Esophagus squamous epithelium (tissue), 5 donors: ENCODE measurements at regions not wholly inside any gene's neighbourhood (a gene's known extent, or its start where the extent isn't known, plus 50 kb on each side); places are given as distances from the start of the nearest gene placed in this dataset.
A peak's percentile ranks its signal among the peaks of the same experiment; 100 is the strongest.
"Not testable (repeated sequence)": the region's sequence is repeated elsewhere in the genome, so short reads cannot be mapped to it uniquely, and the experiment has no call there.

Experiments
- DNase-seq: peaks from one replicate; lab custom pipeline; 2025; lab: John Stamatoyannopoulos, UW
- H3K27ac ChIP-seq, 4 donors: fragments of 200-600 bp; sonication (generic); one replicate each; pipeline ENCODE4 v1.5.1; 2016 to 2019; ENCODE audit warnings: mild to moderate bottlenecking in 1 of 4
- H3K27me3 ChIP-seq, 4 donors: fragments of 200-600 bp; sonication (generic); 1 replicate in 3 of 4; 2 replicates in 1 of 4; pipeline versions ENCODE4 v1.5.1 to v1.6.0; 2017 to 2021; ENCODE audit warnings: antibody characterized with exemption in 1 of 4
- H3K36me3 ChIP-seq, 3 donors: fragments of 200-600 bp; sonication (generic); one replicate each; pipeline ENCODE4 v1.5.1; 2016 to 2019
- H3K4me1 ChIP-seq, 3 donors: fragments of 200-600 bp; sonication (generic); one replicate each; pipeline ENCODE4 v1.5.1; 2017 to 2019
- H3K4me3 ChIP-seq, 4 donors: fragments of 200-600 bp; sonication (generic); 1 replicate in 3 of 4; 2 replicates in 1 of 4; pipeline ENCODE4 v1.5.1; 2016 to 2019; ENCODE audit warnings: mild to moderate bottlenecking in 2 of 4, moderate library complexity in 1 of 4
- H3K9me3 ChIP-seq, 3 donors: fragments of 200-600 bp; sonication (generic); one replicate each; pipeline ENCODE4 v1.5.1; 2016 to 2019
- POLR2A ChIP-seq, 4 donors: fragments of 450-650 bp; IDR thresholded peaks; one replicate each; pipeline ENCODE4 v1.6.1; 2017; ENCODE audit warnings: antibody characterized with exemption in 4 of 4, mild to moderate bottlenecking in 4 of 4, moderate library complexity in 3 of 4
- WGBS, 2 donors: methylation state at CpG; one replicate each; pipeline ENCODE4 v1.1.5; 2018; 5-methylcytosine and 5-hydroxymethylcytosine counted together
- intact Hi-C: fragments of 100-400 bp; cut with DNase I; formaldehyde crosslinking; loops from one replicate; pipeline ENCODE4 v1.15.0; 2022
- TF ChIP-seq, protein P1 (sequence below), 6 experiments: fragments of 450-650 bp in 4 of 6; fragments of 200-600 bp in 2 of 6; sonication (generic) in 2 of 6; IDR thresholded peaks; one replicate each; pipeline ENCODE4 v1.5.1; 2016 to 2019; ENCODE audit warnings: antibody characterized with exemption in 6 of 6, mild to moderate bottlenecking in 4 of 6, moderate library complexity in 4 of 6
- donor health status: DM: yes; HTN: yes; CAD: no.

GRCh38 chr9:64813072-64813471 lies 471.9 kb downstream of the FOXD4L5 start:
- H3K36me3 ChIP-seq, H3K27ac ChIP-seq, H3K4me3 ChIP-seq, H3K4me1 ChIP-seq, H3K27me3 ChIP-seq, DNase-seq, H3K9me3 ChIP-seq, intact Hi-C loops: not testable (repeated sequence)

GRCh38 chr9:64778667-64779066 lies 506.3 kb downstream of the FOXD4L5 start:
- H3K9me3 ChIP-seq, H3K36me3 ChIP-seq, H3K4me1 ChIP-seq, intact Hi-C loops, H3K27ac ChIP-seq, H3K4me3 ChIP-seq, DNase-seq: not testable (repeated sequence)
- 90% methylated on average over 3 of the region's 3 CpGs; no CpG with 5 or more reads in 1 of the 2 donors for WGBS, 2 donors
- H3K27me3 ChIP-seq: peaks cover 0 to 23% (median 0%) of the 10 kb centered on the region in 4 donors

DNA sequence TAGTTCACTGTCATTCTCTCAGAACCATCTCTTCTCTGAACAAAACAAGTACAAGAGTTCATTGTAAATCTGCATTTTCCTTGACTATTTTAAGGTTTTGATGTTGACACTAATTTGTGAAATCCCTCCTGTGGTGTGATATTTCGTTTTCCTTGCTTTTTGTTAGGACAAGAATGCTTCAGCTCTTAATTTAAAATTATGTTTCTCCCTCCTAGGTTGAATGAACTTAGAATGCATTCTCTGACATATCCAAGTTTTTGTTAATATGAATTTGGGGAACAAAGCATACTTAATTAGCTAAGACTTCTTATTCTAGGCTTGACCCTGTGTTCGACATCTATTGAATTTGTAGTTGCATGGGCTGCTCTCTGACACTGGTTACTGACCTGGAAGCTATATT lies 508.7 kb downstream of the FOXD4L5 start:
- H3K27ac ChIP-seq, intact Hi-C loops: not testable (repeated sequence)
- WGBS, 2 donors: 60% methylated on average over 1 of the region's 2 CpGs; no CpG with 5 or more reads in 1 of the 2 donors

GRCh38 chr9:64774813-64775793 lies 509.9 kb downstream of the FOXD4L5 start:
- peak overlapping the region; percentile 36 to 58 (median 44) for H3K4me3 ChIP-seq
- peaks cover 0 to 31% (median 0%) of the 10 kb centered on the region in 4 donors for H3K27me3 ChIP-seq
- DNase-seq, intact Hi-C loops, H3K27ac ChIP-seq, H3K4me1 ChIP-seq, H3K36me3 ChIP-seq, H3K9me3 ChIP-seq: not testable (repeated sequence)
- 14 to 35% methylated on average over 5 to 24 of the region's 72 CpGs for WGBS, 2 donors

More for the DNA sequence above, 508.7 kb downstream of the FOXD4L5 start:
- H3K4me3 ChIP-seq, H3K9me3 ChIP-seq, H3K4me1 ChIP-seq, DNase-seq, H3K36me3 ChIP-seq: not testable (repeated sequence)
- peaks cover 0 to 31% (median 0%) of the 10 kb centered on the region in 4 donors for H3K27me3 ChIP-seq

DNA sequence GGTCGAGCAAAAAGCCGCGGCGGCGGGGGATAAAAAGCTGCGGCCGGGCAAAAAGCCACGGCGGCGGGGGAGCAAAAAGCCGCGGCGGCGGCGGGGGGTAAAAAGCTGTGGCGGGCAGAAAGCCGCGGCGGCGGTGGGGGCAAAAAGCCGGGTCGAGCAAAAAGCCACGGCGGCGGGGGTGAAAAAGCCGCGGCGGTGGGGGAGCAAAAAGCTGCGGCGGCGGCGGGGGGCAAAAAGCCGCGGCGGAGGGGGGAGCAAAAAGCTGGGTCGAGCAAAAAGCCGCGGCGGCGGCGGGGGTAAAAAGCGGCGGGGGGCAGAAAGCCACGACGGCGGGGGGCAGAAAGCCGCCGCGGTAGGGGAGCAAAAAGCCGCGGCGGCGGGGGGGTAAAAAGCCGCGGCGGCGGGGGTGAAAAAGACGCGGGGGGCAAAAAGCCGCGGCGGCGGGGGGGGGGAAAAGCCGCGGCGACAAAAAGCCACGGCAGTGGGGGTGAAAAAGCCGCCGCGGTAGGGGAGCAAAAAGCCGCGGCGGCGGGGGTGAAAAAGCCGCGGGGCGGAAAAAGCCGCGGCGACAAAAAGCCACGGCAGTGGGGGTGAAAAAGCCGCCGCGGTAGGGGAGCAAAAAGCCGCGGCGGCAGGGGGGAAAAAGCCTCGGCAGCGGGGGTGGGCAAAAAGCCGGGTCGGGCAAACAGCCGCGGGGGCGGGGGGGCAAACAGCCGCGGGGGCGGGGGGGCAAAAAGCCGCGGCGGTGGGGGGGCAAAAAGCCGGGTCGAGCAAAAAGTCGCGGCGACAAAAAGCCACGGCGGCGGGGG lies 510.8 kb downstream of the FOXD4L5 start:
- 3% methylated on average over 39 of the region's 108 CpGs; no CpG with 5 or more reads in 1 of the 2 donors for WGBS, 2 donors
- H3K27ac ChIP-seq, H3K4me1 ChIP-seq, DNase-seq, intact Hi-C loops, H3K9me3 ChIP-seq, H3K36me3 ChIP-seq: not testable (repeated sequence)
- peaks cover 0 to 31% (median 0%) of the 10 kb centered on the region in 4 donors for H3K27me3 ChIP-seq
- peak overlapping the region; percentile 36 to 58 (median 44) for H3K4me3 ChIP-seq

GRCh38 chr9:64773491-64773931 lies 511.5 kb downstream of the FOXD4L5 start:
- peak overlapping the region; percentile 36 to 58 (median 44) for H3K4me3 ChIP-seq
- no peaks in the 10 kb centered on the region for H3K9me3 ChIP-seq
- no peak for TF ChIP-seq POLR2A (IDR thresholded peaks at IDR 0.05)
- TF ChIP-seq, protein P1, sequence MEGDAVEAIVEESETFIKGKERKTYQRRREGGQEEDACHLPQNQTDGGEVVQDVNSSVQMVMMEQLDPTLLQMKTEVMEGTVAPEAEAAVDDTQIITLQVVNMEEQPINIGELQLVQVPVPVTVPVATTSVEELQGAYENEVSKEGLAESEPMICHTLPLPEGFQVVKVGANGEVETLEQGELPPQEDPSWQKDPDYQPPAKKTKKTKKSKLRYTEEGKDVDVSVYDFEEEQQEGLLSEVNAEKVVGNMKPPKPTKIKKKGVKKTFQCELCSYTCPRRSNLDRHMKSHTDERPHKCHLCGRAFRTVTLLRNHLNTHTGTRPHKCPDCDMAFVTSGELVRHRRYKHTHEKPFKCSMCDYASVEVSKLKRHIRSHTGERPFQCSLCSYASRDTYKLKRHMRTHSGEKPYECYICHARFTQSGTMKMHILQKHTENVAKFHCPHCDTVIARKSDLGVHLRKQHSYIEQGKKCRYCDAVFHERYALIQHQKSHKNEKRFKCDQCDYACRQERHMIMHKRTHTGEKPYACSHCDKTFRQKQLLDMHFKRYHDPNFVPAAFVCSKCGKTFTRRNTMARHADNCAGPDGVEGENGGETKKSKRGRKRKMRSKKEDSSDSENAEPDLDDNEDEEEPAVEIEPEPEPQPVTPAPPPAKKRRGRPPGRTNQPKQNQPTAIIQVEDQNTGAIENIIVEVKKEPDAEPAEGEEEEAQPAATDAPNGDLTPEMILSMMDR (IDR thresholded peaks at IDR 0.05): no peak
- peaks cover 0 to 4% (median 0%) of the 10 kb centered on the region in 3 donors for H3K4me1 ChIP-seq
- no peak overlapping the region for H3K27ac ChIP-seq
- H3K36me3 ChIP-seq: no peaks in the 10 kb centered on the region
- WGBS, 2 donors: 0 to 2% methylated on average over 8 to 9 of the region's 59 CpGs
- no peak for DNase-seq
- peaks cover 0 to 31% (median 0%) of the 10 kb centered on the region in 4 donors for H3K27me3 ChIP-seq
- intact Hi-C loops: no loop called here

DNA sequence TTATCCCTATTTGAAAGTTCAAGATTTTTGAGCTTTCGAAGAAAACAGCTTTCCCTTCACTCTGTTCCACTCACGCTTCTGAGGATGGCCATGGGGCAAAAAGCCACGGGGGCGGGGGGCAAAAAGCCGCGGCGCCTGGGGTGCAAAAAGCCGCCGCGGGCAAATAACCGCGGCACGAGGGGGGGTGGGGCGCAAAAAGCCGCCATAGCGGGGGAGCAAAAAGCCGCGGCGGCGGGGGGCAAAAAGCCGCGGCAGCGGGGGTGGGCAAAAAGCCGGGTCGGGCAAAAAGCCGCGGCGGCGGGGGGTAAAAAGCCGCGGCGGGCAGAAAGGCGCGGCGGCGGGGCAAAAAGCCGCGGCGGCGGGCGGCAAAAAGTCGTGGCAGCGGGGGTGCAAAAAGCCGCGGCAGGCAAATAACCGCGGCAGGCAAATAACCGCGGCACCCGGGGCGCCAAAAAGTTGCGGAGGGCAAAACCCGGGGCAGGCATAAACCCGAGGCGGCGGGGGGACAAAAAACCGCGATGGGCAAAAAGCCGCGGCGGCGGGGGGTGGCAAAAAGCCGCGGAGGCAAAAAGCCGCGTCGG lies 512.2 kb downstream of the FOXD4L5 start:
- DNase-seq, H3K4me1 ChIP-seq, H3K36me3 ChIP-seq, intact Hi-C loops, H3K27ac ChIP-seq, H3K9me3 ChIP-seq: not testable (repeated sequence)
- 0% methylated on average over 2 to 30 of the region's 67 CpGs for WGBS, 2 donors
- peak overlapping the region; percentile 36 to 58 (median 44) for H3K4me3 ChIP-seq
- H3K27me3 ChIP-seq: peaks cover 0 to 31% (median 0%) of the 10 kb centered on the region in 4 donors
